PC-9 (cell line): ENCODE measurements at regions not wholly inside any gene's neighbourhood (a gene's known extent, or its start where the extent isn't known, plus 50 kb on each side); places are given as distances from the start of the nearest gene placed in this dataset.

Experiments used
- BruUV-seq: library from RNA; stranded (reverse); fragments of 400-500 nt; replicated peaks from 2 replicates; lab custom pipeline; 2021; lab: Mats Ljungman, UMichigan
- CTCF ChIA-PET: fragments of 300-600 bp; sonication (Branson Sonifier 250); formaldehyde crosslinking; loops from one replicate; lab custom pipeline; 2022; ENCODE audit warnings: antibody characterized with exemption; lab: Charles Lee
- POLR2A ChIA-PET: fragments of 300-600 bp; sonication (Branson Sonifier 250); formaldehyde crosslinking; loops from one replicate; lab custom pipeline; 2022; ENCODE audit warnings: antibody characterized with exemption; ENCODE audit not compliant: unreplicated experiment; lab: Charles Lee
- DNase-seq, 2 experiments: peaks; one replicate each; pipeline versions ENCODE4 v3.0.0 to v3.0.0-alpha.2; 2015 to 2022; ENCODE audit warnings: mixed read lengths in 1 of 2
- H2AFZ ChIP-seq: fragments of 200-600 bp; sonication (generic); 2 replicates; pipeline ENCODE4 v1.8.1; 2017; ENCODE audit warnings: antibody characterized with exemption
- H3F3A ChIP-seq: fragments of 200-600 bp; sonication (generic); 2 replicates; pipeline ENCODE4 v1.8.1; 2017; ENCODE audit warnings: antibody characterized with exemption, mild to moderate bottlenecking, low read depth; ENCODE audit not compliant: insufficient read depth
- H3K27ac ChIP-seq: fragments of 200-600 bp; sonication (generic); 2 replicates; pipeline ENCODE4 v1.6.1; 2016; ENCODE audit warnings: mixed run types
- H3K27me3 ChIP-seq: fragments of 200-600 bp; sonication (generic); 2 replicates; pipeline ENCODE4 v1.6.1; 2016; ENCODE audit warnings: low read depth, mixed run types; ENCODE audit not compliant: insufficient read depth
- H3K36me3 ChIP-seq: fragments of 200-600 bp; sonication (generic); 2 replicates; pipeline ENCODE4 v1.6.1; 2016; ENCODE audit warnings: low read depth, mixed run types
- H3K4me1 ChIP-seq: fragments of 200-600 bp; sonication (generic); replicated peaks from 2 replicates; pipeline ENCODE4 v1.6.1; 2016; ENCODE audit warnings: mixed run types; ENCODE audit not compliant: insufficient read depth
- H3K4me2 ChIP-seq: fragments of 200-600 bp; sonication (generic); 2 replicates; pipeline ENCODE4 v1.6.1; 2017; ENCODE audit warnings: mixed run types
- H3K4me3 ChIP-seq: fragments of 200-600 bp; sonication (generic); 2 replicates; pipeline ENCODE4 v1.6.1; 2016; ENCODE audit warnings: mixed run types
- H3K79me2 ChIP-seq: fragments of 200-600 bp; sonication (generic); 2 replicates; pipeline ENCODE4 v1.6.1; 2017; ENCODE audit warnings: low read depth, mixed run types
- H3K9me2 ChIP-seq: fragments of 200-600 bp; sonication (generic); 2 replicates; pipeline ENCODE4 v1.8.1; 2017; ENCODE audit warnings: mild to moderate bottlenecking; ENCODE audit not compliant: insufficient read depth
- H3K9me3 ChIP-seq: fragments of 200-600 bp; sonication (generic); 2 replicates; pipeline ENCODE4 v1.8.1; 2016; ENCODE audit warnings: low read depth; ENCODE audit not compliant: insufficient read depth
- H4K20me1 ChIP-seq: fragments of 200-600 bp; sonication (generic); 2 replicates; pipeline ENCODE4 v1.8.1; 2017; ENCODE audit not compliant: insufficient read depth
- CTCF ChIP-seq: fragments of 200-600 bp; sonication (generic); conservative IDR thresholded peaks from 2 replicates; pipeline ENCODE4 v1.6.1; 2017; ENCODE audit warnings: mixed run types, antibody characterized with exemption, mild to moderate bottlenecking, moderate library complexity
- EZH2 ChIP-seq: fragments of 200-600 bp; sonication (generic); IDR thresholded peaks from 2 replicates; pipeline ENCODE4 v1.8.0; 2017; ENCODE audit warnings: antibody characterized with exemption, low read depth
- intact Hi-C: fragments of 100-400 bp; cut with micrococcal nuclease; formaldehyde crosslinking; loops from one replicate; pipeline ENCODE4 v1.10.0; 2022; ENCODE audit not compliant: unreplicated experiment

- H3K27ac ChIP-seq = no peak overlapping the region
- H3K9me2 ChIP-seq = no peaks in the 10 kb centered on the region
- CTCF ChIA-PET = no interaction called here
- H3K27me3 ChIP-seq = no peaks in the 10 kb centered on the region
- intact Hi-C loops = no loop called here
- H2AFZ ChIP-seq = no peak overlapping the region
- no peak overlapping the region for H3K4me3 ChIP-seq
- H3K4me1 ChIP-seq = peaks cover 8% of the 10 kb centered on the region; the same call in 1 of the 2 replicates
- no peak for DNase-seq
- H3K9me3 ChIP-seq = no peaks in the 10 kb centered on the region
- no peak overlapping the region for H3K4me2 ChIP-seq
- no peaks in the 10 kb centered on the region for H4K20me1 ChIP-seq
- H3F3A ChIP-seq = no peaks in the 10 kb centered on the region
- TF ChIP-seq EZH2 = no peak
- TF ChIP-seq CTCF = no peak
- POLR2A ChIA-PET = no interaction called here
- no peaks in the 10 kb centered on the region for H3K79me2 ChIP-seq
- no peaks in the 10 kb centered on the region for H3K36me3 ChIP-seq
- BruUV-seq = no TSS peak
Measured at GRCh38 chr9:23541976-23542375, 284.1 kb downstream of the ELAVL2 start.

GRCh38 chr9:23542438-23542837 lies 283.6 kb downstream of the ELAVL2 start:
- POLR2A ChIA-PET = no interaction called here
- CTCF ChIA-PET = no interaction called here

DNA sequence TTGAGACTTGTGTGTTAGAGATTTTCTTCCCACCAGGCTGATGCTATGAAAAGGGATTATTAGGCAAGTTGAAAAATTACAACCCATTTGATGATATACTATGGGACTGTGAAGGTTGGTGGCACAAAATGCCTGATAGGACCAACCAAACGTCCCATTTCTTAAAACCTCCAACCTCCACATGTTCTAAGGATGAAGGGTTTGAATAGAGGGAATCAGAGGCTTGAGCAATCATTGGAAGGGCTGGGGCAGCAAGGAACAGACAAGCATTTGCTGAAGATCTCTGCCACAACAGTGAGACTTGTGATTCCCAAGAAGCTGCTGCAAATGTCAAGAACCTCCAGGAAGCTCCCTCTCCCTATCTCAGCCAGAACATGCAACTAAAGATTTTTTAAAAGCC lies 283.1 kb downstream of the ELAVL2 start:
- Histone ChIP-seq H3K27ac (no peak overlapping the region), H4K20me1 (no peaks in the 10 kb centered on the region), H3K4me1 (peaks cover 8% of the 10 kb centered on the region; the same call in 1 of the 2 replicates), H3K4me2 (no peak overlapping the region), H2AFZ (no peak overlapping the region), H3K27me3 (no peaks in the 10 kb centered on the region), H3K79me2 (no peaks in the 10 kb centered on the region), H3K9me3 (no peaks in the 10 kb centered on the region), H3K4me3 (no peak overlapping the region), H3F3A (no peaks in the 10 kb centered on the region), H3K36me3 (no peaks in the 10 kb centered on the region), H3K9me2 (no peaks in the 10 kb centered on the region)
- intact Hi-C loops = no loop called here
- DNase-seq = no peak
- ChIA-PET CTCF (no interaction called here), POLR2A (no interaction called here)
- BruUV-seq = no TSS peak
- TF ChIP-seq EZH2 (no peak), CTCF (no peak)

More at GRCh38 chr9:23542438-23542837, 283.6 kb downstream of the ELAVL2 start:
- Histone ChIP-seq H3K9me3 (no peaks in the 10 kb centered on the region), H3K9me2 (no peaks in the 10 kb centered on the region), H3K4me3 (no peak overlapping the region), H4K20me1 (no peaks in the 10 kb centered on the region), H3K79me2 (no peaks in the 10 kb centered on the region), H3K4me2 (no peak overlapping the region), H3K27me3 (no peaks in the 10 kb centered on the region), H3K36me3 (no peaks in the 10 kb centered on the region), H3F3A (no peaks in the 10 kb centered on the region), H3K4me1 (peaks cover 8% of the 10 kb centered on the region; the same call in 1 of the 2 replicates), H2AFZ (no peak overlapping the region), H3K27ac (no peak overlapping the region)
- TF ChIP-seq CTCF = no peak
- no peak for TF ChIP-seq EZH2
- BruUV-seq = no TSS peak
- DNase-seq = no peak
- intact Hi-C loops = no loop called here
